Aorta (tissue), 5 donors: ENCODE measurements at regions not wholly inside any gene's neighbourhood (a gene's known extent, or its start where the extent isn't known, plus 50 kb on each side); places are given as distances from the start of the nearest gene placed in this dataset.
"Not testable (repeated sequence)": the region's sequence is repeated elsewhere in the genome, so short reads cannot be mapped to it uniquely, and the experiment has no call there.

Source experiments
- ATAC-seq: fragments of 200-7000 bp; cut with Tn5 transposase; one replicate; pipeline ENCODE4 v1.9.1; 2022; ENCODE audit warnings: moderate library complexity; ENCODE audit not compliant: low FRiP score
- DNase-seq, 2 donors: peaks; one replicate each; pipeline ENCODE4 v3.0.0-alpha.2; 2020
- H3K27ac ChIP-seq, 2 donors: one replicate each; pipeline ENCODE4 v1.5.1; 2013; ENCODE audit warnings: low read length in 2 of 2, mild to moderate bottlenecking in 2 of 2, moderate library complexity in 2 of 2, control low read depth in 1 of 2, inconsistent platforms in 1 of 2, low read depth in 1 of 2
- H3K27me3 ChIP-seq, 2 donors: one replicate each; pipeline ENCODE4 v1.6.1; 2013; ENCODE audit warnings: control low read depth in 1 of 2, low read length in 1 of 2, mild to moderate bottlenecking in 1 of 2, moderate library complexity in 1 of 2; ENCODE audit not compliant: insufficient read depth in 2 of 2, control insufficient read depth in 1 of 2
- H3K36me3 ChIP-seq, 2 donors: one replicate each; pipeline ENCODE4 v1.6.1; 2013; ENCODE audit warnings: control low read depth in 1 of 2, low read length in 1 of 2, mild to moderate bottlenecking in 1 of 2; ENCODE audit not compliant: insufficient read depth in 2 of 2, control insufficient read depth in 1 of 2
- H3K4me1 ChIP-seq, 2 donors: one replicate each; pipeline ENCODE4 v1.6.1; 2013; ENCODE audit warnings: low read length in 2 of 2, control low read depth in 1 of 2, mild to moderate bottlenecking in 1 of 2, moderate library complexity in 1 of 2; ENCODE audit not compliant: insufficient read depth in 2 of 2, control insufficient read depth in 1 of 2
- H3K4me3 ChIP-seq, 2 donors: one replicate each; pipeline ENCODE4 v1.5.1; 2013; ENCODE audit warnings: low read length in 2 of 2, control low read depth in 1 of 2, mild to moderate bottlenecking in 1 of 2
- H3K9me3 ChIP-seq: one replicate; pipeline ENCODE4 v1.6.1; 2013; ENCODE audit warnings: mild to moderate bottlenecking, low read length; ENCODE audit not compliant: control insufficient read depth
- WGBS, 2 donors: extraction: QIAGEN DNeasy Blood & Tissue Kit; methylation state at CpG; one replicate each; pipeline ENCODE4 v1.1.7; 2013; 5-methylcytosine and 5-hydroxymethylcytosine counted together
- intact Hi-C, 2 donors: fragments of 100-400 bp; cut with DNase I; formaldehyde crosslinking; loops; one replicate each; pipeline versions ENCODE4 v1.14.2 to v1.15.0; 2022
- donor health status: healthy with polysubstance abuse.
- donor health status: Bipolar disorder and iron deficiency.
- donor health status: DM: no; HTN: no; CAD: no.
- donor health status: DM: no; HTN: no; CAD: no.
- donor health status: DM: yes; HTN: yes; CAD: no.

DNA sequence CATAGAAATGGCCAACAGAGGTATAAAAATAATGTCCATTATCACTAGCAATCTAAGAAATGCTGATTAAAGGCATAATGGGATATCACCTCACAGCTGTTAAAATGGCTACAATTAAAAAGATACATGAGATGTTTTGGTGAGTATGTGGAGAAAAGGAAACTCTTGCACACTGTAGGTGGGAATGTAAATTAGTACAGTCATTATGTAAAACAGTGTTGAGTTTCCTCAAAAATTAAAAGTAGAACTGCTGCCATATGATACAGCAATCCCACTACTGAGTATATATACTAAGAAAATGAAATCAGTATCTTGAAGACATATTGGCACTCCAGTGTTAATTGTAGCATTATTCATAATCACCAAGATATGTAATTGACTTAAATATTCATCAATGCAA is 982.2 kb upstream of the EPHA6 start:
- no peak overlapping the region for H3K4me3 ChIP-seq
- H3K4me1 ChIP-seq, result no peaks in the 10 kb centered on the region
- no peaks in the 10 kb centered on the region for H3K9me3 ChIP-seq
- DNase-seq (no peak), ATAC-seq (no peak)
- intact Hi-C loops, result no loop called here
- H3K27ac ChIP-seq, result no peak overlapping the region
- no peaks in the 10 kb centered on the region for H3K27me3 ChIP-seq
- H3K36me3 ChIP-seq, result no peaks in the 10 kb centered on the region

DNA sequence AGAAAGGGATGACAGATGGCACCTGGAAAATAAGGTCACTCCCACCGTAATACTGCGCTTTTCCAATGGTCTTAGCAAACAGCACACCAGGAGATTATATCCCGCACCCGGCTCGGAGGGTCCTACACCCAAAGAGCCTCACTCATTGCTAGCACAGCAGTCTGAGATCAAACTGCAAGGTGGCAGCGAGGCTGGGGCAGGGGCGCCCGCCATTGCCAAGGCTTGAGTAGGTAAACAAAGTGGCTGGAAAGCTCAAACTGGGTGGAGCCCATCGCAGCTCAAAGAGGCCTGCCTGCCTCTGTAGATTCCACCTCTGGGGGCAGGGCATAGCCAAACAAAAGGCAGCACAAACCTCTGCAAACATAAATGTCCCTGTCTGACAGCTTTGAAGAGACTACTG is 953.8 kb upstream of the EPHA6 start:
- H3K27ac ChIP-seq, H3K4me3 ChIP-seq, H3K4me1 ChIP-seq, H3K36me3 ChIP-seq, H3K27me3 ChIP-seq, ATAC-seq, H3K9me3 ChIP-seq, intact Hi-C loops: not testable (repeated sequence)
- 90 to 92% methylated on average over 9 of the region's 9 CpGs for WGBS, 2 donors
- DNase-seq, result peak in 1 of 2 donors; percentile 49

DNA sequence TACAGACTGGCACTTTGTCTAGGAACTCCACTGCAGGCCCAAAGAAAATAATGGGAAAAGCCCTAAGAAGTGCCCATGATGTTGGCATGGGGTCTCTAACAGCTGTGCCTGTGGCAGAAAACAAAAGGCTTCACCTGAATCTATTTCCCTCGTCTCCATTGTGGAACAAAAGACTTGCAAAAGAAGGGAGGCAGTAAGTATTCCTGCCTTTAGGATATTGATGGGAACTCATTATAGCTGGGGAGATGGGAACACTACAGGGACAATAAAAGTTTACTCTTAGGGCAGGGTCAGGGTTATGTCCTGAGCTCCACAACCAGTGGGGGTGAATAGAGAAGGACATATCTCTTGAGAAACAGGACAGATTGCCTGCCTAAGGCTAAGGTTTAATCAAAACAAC is 930.6 kb upstream of the EPHA6 start:
- H3K9me3 ChIP-seq, result no peaks in the 10 kb centered on the region
- intact Hi-C loops, result no loop called here
- H3K27me3 ChIP-seq, result no peaks in the 10 kb centered on the region
- no peak for DNase-seq
- WGBS, 2 donors, result 63 to 66% methylated on average over 1 of the region's 1 CpG
- H3K36me3 ChIP-seq, result no peaks in the 10 kb centered on the region
- H3K4me1 ChIP-seq, result no peaks in the 10 kb centered on the region
- ATAC-seq, result no peak
- no peak overlapping the region for H3K4me3 ChIP-seq
- H3K27ac ChIP-seq, result no peak overlapping the region

DNA sequence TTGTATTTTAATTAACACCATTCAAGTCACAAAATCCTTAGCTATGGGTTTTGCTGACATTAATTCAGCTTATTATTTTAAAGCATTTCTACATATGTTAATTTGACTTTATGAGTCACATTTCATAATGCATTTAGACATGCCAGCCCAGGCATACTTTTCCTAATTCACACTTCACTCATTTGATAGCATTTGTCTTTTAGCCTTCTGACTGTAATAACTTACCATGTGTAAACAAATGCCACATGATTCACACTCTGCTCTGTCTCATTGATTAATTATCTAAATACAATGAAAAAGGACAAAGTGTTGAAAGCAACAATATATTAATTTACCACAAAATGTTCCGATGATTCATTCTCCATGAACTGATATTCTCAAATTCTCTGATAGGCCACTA is 927.8 kb upstream of the EPHA6 start:
- DNase-seq, result no peak
- intact Hi-C loops, result no loop called here
- Histone ChIP-seq H3K36me3 (no peaks in the 10 kb centered on the region), H3K27me3 (no peaks in the 10 kb centered on the region), H3K9me3 (no peaks in the 10 kb centered on the region), H3K4me1 (no peaks in the 10 kb centered on the region), H3K4me3 (no peak overlapping the region), H3K27ac (no peak overlapping the region)
- no peak for ATAC-seq
- WGBS, 2 donors, result 29 to 58% methylated on average over 1 of the region's 1 CpG

DNA sequence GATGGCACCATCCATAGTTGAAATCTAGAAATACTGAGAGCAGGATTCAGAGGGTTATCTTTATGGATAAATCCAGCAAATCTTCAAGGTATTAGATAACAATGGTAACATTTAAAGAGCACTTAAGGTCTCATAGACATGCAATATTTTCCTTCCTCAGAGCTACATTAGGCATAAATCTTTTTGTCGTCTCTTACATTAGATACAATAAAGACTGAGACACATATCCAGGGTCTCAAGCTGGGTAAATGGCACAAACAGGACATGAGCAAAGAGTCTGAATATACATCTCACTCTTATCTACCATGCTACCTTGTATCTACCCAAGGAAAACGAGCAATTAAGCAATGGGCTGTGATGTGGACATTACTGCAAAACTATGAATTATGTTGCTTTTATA is 927.3 kb upstream of the EPHA6 start:
- intact Hi-C loops, result no loop called here
- DNase-seq, result no peak
- H3K4me3 ChIP-seq, result no peak overlapping the region
- 56 to 62% methylated on average over 2 of the region's 2 CpGs for WGBS, 2 donors
- H3K4me1 ChIP-seq, result no peaks in the 10 kb centered on the region
- H3K27me3 ChIP-seq, result no peaks in the 10 kb centered on the region
- H3K36me3 ChIP-seq, result no peaks in the 10 kb centered on the region
- no peak for ATAC-seq
- H3K27ac ChIP-seq, result no peak overlapping the region
- no peaks in the 10 kb centered on the region for H3K9me3 ChIP-seq

DNA sequence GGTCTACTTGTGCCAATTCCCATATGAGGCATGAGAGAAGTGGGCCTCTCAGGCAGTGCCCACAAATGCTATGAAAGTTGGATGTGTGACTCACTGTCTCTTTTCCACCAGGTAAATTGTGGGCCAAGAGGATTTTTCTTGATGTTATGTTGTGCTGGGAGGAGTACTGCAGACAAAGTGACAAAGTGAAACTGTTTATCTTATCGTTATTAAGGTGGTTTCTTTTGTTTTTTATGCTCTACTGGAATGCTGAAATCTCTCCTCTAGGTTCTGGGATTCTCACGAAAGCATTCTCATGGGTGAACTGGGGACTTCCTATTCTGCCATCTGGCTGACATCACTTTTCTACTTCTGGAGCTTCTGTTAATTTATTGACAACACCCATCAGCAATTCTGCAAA is 919.6 kb upstream of the EPHA6 start:
- Histone ChIP-seq H3K4me3 (no peak overlapping the region), H3K27me3 (no peaks in the 10 kb centered on the region), H3K27ac (no peak overlapping the region), H3K9me3 (peaks cover 2% of the 10 kb centered on the region), H3K36me3 (no peaks in the 10 kb centered on the region), H3K4me1 (no peaks in the 10 kb centered on the region)
- intact Hi-C loops, result no loop called here
- 57 to 68% methylated on average over 2 of the region's 2 CpGs for WGBS, 2 donors
- DNase-seq (no peak), ATAC-seq (no peak)

DNA sequence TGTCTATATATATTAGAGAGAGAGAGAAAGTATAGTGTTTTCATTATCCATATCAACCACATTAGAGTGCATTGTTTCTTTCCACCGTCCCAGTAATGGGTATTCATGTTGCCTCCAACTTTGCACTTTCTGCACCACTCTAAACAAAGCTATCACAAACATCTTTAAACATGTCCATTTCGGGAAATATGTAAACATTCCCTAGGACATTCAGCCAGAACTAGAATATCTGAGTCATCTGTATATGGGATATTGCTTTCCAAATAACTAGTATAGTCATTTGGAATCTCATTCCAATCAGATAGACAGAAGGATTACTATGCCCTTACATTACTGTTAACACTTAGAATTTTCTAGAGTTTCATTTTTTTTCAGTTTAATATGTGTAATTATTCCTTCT is 914.9 kb upstream of the EPHA6 start:
- Histone ChIP-seq H3K36me3 (no peaks in the 10 kb centered on the region), H3K4me1 (peaks cover 0 to 1% of the 10 kb centered on the region in 2 donors), H3K27ac (no peak overlapping the region), H3K27me3 (no peaks in the 10 kb centered on the region), H3K4me3 (no peak overlapping the region), H3K9me3 (no peaks in the 10 kb centered on the region)
- DNase-seq (no peak), ATAC-seq (no peak)
- intact Hi-C loops, result no loop called here
- 66 to 73% methylated on average over 2 of the region's 2 CpGs for WGBS, 2 donors

DNA sequence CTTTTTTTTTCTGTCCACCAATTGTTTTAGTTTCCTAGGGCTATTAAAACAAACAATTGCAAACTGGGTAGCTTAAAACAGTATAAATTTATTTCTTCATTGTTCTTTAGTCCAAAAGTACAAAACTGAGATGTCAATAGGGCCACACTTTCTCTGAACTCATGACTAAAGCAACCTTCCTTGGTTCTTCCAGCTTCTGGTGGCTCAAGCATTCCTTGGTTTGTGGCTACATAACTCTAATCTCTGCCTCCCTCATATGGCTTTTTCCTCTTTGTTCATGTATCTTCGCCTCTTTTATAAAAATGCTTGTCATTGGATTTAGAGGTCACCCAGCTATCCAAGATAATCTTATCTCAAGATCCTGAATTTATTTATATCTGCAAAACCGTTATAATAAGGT is 914.5 kb upstream of the EPHA6 start:
- intact Hi-C loops, result no loop called here
- Histone ChIP-seq H3K9me3 (no peaks in the 10 kb centered on the region), H3K4me3 (no peak overlapping the region), H3K27me3 (no peaks in the 10 kb centered on the region), H3K36me3 (no peaks in the 10 kb centered on the region), H3K27ac (no peak overlapping the region), H3K4me1 (peaks cover 0 to 1% of the 10 kb centered on the region in 2 donors)
- WGBS, 2 donors, result 54 to 61% methylated on average over 2 of the region's 2 CpGs
- ATAC-seq, result no peak
- no peak for DNase-seq

DNA sequence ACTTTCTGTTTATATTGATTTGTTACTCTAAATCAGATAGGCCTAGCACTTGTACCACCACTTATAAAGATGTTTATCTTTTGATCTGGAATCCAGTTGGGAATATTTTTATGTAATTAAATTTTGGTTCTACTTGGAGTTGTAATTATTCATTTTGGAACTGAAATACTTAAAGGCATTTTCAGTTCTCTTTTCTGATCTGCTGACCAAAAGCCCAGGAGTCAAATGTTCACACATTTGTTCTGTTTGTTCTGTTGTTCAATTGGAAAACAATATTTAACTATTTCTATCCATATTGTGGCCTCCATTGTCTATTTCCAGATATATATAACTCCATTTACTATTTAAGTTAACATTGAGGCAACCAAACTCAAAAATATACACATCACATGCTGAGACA is 912.4 kb upstream of the EPHA6 start:
- no peak overlapping the region for H3K27ac ChIP-seq
- H3K36me3 ChIP-seq, result no peaks in the 10 kb centered on the region
- peaks cover 0 to 1% of the 10 kb centered on the region in 2 donors for H3K4me1 ChIP-seq
- no peaks in the 10 kb centered on the region for H3K9me3 ChIP-seq
- H3K27me3 ChIP-seq, result no peaks in the 10 kb centered on the region
- intact Hi-C loops, result no loop called here
- DNase-seq (no peak), ATAC-seq (no peak)
- H3K4me3 ChIP-seq, result no peak overlapping the region

DNA sequence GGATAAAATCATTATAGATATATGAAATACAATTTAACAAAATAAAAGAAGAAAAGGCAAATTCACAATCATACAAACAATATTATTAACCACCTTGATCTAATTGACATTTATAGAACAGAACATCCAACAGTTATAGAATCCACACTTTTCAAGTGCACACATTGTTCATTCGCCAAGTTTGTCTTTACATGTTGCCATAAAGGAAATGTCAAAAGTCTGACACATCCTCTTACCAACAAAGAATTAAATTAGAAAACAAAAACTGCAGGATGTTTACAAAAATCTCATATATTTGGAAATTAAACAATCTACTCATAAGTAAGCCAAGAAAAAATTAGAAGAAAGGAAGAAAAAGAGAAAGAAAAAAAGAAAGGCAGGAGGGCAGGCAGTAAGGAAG is 909.2 kb upstream of the EPHA6 start:
- H3K27ac ChIP-seq, result no peak overlapping the region
- intact Hi-C loops, result no loop called here
- no peak for DNase-seq
- H3K36me3 ChIP-seq, result no peaks in the 10 kb centered on the region
- H3K9me3 ChIP-seq, result no peaks in the 10 kb centered on the region
- no peaks in the 10 kb centered on the region for H3K4me1 ChIP-seq
- no peak for ATAC-seq
- WGBS, 2 donors, result 75 to 82% methylated on average over 1 of the region's 1 CpG
- H3K27me3 ChIP-seq, result no peaks in the 10 kb centered on the region
- H3K4me3 ChIP-seq, result no peak overlapping the region
